ENCODE measurements at regions not wholly inside any gene's neighbourhood (a gene's known extent, or its start where the extent isn't known, plus 50 kb on each side); places are given as distances from the start of the nearest gene placed in this dataset.

GRCh38 chr14:101207041-101207440 lies 303.5 kb upstream of the RTL1 start (continued):
- TF ChIP-seq ZBTB39 (CRISPR knock-in tag; IDR thresholded peaks at IDR 0.05): no peak

DNA sequence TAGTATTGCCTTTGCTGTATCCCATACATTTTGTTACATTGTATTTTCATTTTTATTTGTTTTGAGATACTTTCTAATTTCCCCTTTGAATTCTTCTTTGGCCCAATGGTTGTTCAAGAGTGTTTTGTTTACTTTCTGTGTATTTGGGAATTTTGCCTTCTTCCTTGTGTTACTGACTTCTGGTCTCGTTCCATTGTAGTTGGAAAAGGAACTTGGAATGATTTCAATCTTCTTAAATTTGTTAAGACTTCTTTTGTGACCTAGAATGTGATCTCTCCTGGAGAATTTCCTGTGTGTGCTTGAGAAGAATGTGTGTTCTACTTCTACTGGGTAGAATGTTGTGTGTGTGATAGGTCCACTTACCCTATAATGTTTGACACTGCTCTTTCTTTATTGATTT lies 304.4 kb upstream of the RTL1 start:
- POLR2A ChIA-PET: no interaction called here
- in situ Hi-C loops (cut with HindIII; ENCODE audit: extremely low pct_ligation_motif_present, low pct_unique_long_range_greater_than_20kb) (no loop called here), intact Hi-C loops (cut with micrococcal nuclease; ENCODE audit: unreplicated experiment) (no loop called here)
- Histone ChIP-seq H3K27ac (ENCODE audit: extremely low read length, insufficient read depth, low read length) (no peak overlapping the region), H3K4me1 (ENCODE audit: insufficient read depth, low read length) (no peaks in the 10 kb centered on the region), H4K20me1 (ENCODE audit: insufficient read depth, low read length) (no peaks in the 10 kb centered on the region), H3K4me3 (replicated peaks in 1 of 3; ENCODE audit: insufficient read depth in 1 of 3, low read depth in 2 of 3, low read length in 3 of 3) (no peak overlapping the region), H3K79me2 (ENCODE audit: insufficient read depth, low read length) (no peaks in the 10 kb centered on the region), H3K27me3 (ENCODE audit: control insufficient read depth in 1 of 2, insufficient read depth in 2 of 2, low read length in 2 of 2) (no peaks in the 10 kb centered on the region; a peak in 1 of 5 replicates), H3K9me3 (ENCODE audit: low read length) (peaks cover 27% of the 10 kb centered on the region), H3K4me2 (ENCODE audit: low read depth, low read length) (no peak overlapping the region), H2AFZ (ENCODE audit: low read length) (no peak overlapping the region), H3K9ac (ENCODE audit: insufficient read depth, low read depth, low read length) (no peak overlapping the region), H3K36me3 (replicated peaks in 1 of 2; ENCODE audit: control insufficient read depth in 1 of 2, insufficient read depth in 2 of 2, low read length in 2 of 2) (no peaks in the 10 kb centered on the region)
- TF ChIP-seq TARDBP (CRISPR knock-in tag; IDR thresholded peaks at IDR 0.05) (no peak), SIN3B (IDR thresholded peaks at IDR 0.05; ENCODE audit: low read length) (no peak), KDM1A (CRISPR knock-in tag; IDR thresholded peaks at IDR 0.05) (no peak), ZNF335 (CRISPR knock-in tag; IDR thresholded peaks at IDR 0.05) (no peak), HHEX (CRISPR knock-in tag; IDR thresholded peaks at IDR 0.05) (no peak), TSC22D2 (CRISPR knock-in tag; IDR thresholded peaks at IDR 0.05; ENCODE audit: borderline replicate concordance) (no peak), AKAP8 (CRISPR knock-in tag; IDR thresholded peaks at IDR 0.05) (no peak), SP4 (CRISPR knock-in tag; IDR thresholded peaks at IDR 0.05) (no peak)
- TF ChIP-seq, protein P1, sequence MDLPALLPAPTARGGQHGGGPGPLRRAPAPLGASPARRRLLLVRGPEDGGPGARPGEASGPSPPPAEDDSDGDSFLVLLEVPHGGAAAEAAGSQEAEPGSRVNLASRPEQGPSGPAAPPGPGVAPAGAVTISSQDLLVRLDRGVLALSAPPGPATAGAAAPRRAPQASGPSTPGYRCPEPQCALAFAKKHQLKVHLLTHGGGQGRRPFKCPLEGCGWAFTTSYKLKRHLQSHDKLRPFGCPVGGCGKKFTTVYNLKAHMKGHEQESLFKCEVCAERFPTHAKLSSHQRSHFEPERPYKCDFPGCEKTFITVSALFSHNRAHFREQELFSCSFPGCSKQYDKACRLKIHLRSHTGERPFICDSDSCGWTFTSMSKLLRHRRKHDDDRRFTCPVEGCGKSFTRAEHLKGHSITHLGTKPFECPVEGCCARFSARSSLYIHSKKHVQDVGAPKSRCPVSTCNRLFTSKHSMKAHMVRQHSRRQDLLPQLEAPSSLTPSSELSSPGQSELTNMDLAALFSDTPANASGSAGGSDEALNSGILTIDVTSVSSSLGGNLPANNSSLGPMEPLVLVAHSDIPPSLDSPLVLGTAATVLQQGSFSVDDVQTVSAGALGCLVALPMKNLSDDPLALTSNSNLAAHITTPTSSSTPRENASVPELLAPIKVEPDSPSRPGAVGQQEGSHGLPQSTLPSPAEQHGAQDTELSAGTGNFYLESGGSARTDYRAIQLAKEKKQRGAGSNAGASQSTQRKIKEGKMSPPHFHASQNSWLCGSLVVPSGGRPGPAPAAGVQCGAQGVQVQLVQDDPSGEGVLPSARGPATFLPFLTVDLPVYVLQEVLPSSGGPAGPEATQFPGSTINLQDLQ (CRISPR knock-in tag; IDR thresholded peaks at IDR 0.05): no peak
- DNase-seq (ENCODE audit: low spot score) (no peak), FAIRE-seq (no peak), ATAC-seq (no peak)
- BruUV-seq (replicated peaks): no TSS peak
- CTCF ChIA-PET (ENCODE audit: low intra/inter-chr PET ratio, low total read pairs): no interaction called here
- 0% methylated on average over 1 of the region's 1 CpG for WGBS (ENCODE audit: low lambda C conversion rate)
